ENCODE measurements at regions not wholly inside any gene's neighbourhood (a gene's known extent, or its start where the extent isn't known, plus 50 kb on each side); places are given as distances from the start of the nearest gene placed in this dataset.

DNA sequence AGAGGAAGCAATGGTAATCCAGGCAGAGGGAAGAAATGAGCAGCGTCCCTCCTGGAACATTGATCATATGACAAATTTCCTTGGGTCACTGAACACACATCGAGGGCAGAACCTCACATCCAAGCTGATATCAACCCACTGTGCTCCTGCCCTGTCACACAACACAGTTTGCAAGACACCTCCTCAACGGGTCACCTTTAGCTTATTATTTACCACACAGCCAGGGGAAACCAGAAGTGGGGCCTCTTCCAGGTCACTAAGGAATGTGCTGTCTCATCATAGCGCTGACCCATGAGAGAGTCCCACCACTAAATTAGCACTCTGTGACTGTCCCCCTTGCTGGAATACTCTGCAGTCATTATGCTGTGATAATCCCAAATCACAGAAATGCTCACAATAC lies 69.7 kb upstream of the PPP1R3C start:
- TF ChIP-seq CTCF (IDR thresholded peaks at IDR 0.05; ENCODE audit: low read depth, low read length, poor library complexity, severe bottlenecking) (no peak), EZH2phosphoT487 (IDR thresholded peaks at IDR 0.05; ENCODE audit: borderline replicate concordance, low read length) (no peak)

Measured in DOHH2 (cell line).